22Rv1 (cell line): ENCODE measurements at regions not wholly inside any gene's neighbourhood (a gene's known extent, or its start where the extent isn't known, plus 50 kb on each side); places are given as distances from the start of the nearest gene placed in this dataset.

Experiments used
- ZFX ChIP-seq: fragments of 450-650 bp; IDR thresholded peaks from 2 replicates; pipeline ENCODE4 v1.6.1; 2017; ENCODE audit warnings: antibody characterized with exemption, borderline replicate concordance
- TF ChIP-seq, protein P1 (sequence below): fragments of 450-650 bp; IDR thresholded peaks from 2 replicates; pipeline ENCODE4 v1.5.1; 2017; ENCODE audit warnings: mild to moderate bottlenecking

DNA sequence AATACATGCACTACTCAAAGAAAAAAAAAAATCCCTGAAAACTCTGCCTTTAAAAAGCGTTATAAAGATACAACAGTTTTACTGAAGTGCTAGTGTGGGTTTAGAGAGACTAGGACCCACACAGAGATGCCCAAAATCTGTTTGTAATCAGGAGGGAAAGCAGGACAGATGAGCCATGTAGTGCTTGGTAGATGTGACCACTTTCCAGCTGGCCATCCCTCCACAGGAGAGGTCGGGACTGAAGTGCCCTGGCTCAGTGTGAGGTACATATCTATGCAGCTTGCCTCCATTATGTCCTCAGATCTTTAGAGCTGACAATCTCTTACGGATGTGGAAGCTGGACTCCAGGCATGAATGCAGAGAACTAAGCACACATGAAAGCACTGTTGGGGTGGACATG lies 57.5 kb upstream of the NANOGP8 start:
- TF ChIP-seq, protein P1, sequence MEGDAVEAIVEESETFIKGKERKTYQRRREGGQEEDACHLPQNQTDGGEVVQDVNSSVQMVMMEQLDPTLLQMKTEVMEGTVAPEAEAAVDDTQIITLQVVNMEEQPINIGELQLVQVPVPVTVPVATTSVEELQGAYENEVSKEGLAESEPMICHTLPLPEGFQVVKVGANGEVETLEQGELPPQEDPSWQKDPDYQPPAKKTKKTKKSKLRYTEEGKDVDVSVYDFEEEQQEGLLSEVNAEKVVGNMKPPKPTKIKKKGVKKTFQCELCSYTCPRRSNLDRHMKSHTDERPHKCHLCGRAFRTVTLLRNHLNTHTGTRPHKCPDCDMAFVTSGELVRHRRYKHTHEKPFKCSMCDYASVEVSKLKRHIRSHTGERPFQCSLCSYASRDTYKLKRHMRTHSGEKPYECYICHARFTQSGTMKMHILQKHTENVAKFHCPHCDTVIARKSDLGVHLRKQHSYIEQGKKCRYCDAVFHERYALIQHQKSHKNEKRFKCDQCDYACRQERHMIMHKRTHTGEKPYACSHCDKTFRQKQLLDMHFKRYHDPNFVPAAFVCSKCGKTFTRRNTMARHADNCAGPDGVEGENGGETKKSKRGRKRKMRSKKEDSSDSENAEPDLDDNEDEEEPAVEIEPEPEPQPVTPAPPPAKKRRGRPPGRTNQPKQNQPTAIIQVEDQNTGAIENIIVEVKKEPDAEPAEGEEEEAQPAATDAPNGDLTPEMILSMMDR, result no peak
- no peak for TF ChIP-seq ZFX
